ENCODE measurements at regions not wholly inside any gene's neighbourhood (a gene's known extent, or its start where the extent isn't known, plus 50 kb on each side); places are given as distances from the start of the nearest gene placed in this dataset.
"Not testable (repeated sequence)": the region's sequence is repeated elsewhere in the genome, so short reads cannot be mapped to it uniquely, and the experiment has no call there.

DNA sequence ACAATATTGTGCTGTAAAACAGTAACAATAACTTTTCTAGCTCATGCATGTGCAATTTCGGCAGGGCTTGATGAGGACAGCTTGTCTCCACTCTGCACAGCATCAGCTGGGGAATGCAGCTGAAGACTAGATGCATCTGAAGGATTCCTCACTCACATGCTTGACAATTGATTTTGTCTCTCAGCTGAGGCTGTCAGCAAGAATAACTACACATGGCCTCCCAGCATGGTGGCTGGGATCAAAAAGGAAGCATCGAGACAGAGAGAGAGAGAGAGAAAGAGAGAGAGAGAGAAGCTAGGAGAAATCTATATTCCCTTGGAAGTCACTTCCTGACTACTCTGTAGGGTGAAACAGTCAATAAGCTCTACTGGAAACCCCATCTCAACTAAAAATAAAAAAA is 487.1 kb downstream of the PLOD2 start:
- Histone ChIP-seq H3K27me3 (no peaks in the 10 kb centered on the region), H3K4me1 (no peaks in the 10 kb centered on the region), H3K9me3 (no peaks in the 10 kb centered on the region), H3K36me3 (no peaks in the 10 kb centered on the region), H3K4me3 (no peak overlapping the region), H3K27ac (no peak overlapping the region)
- TF ChIP-seq, protein P1, sequence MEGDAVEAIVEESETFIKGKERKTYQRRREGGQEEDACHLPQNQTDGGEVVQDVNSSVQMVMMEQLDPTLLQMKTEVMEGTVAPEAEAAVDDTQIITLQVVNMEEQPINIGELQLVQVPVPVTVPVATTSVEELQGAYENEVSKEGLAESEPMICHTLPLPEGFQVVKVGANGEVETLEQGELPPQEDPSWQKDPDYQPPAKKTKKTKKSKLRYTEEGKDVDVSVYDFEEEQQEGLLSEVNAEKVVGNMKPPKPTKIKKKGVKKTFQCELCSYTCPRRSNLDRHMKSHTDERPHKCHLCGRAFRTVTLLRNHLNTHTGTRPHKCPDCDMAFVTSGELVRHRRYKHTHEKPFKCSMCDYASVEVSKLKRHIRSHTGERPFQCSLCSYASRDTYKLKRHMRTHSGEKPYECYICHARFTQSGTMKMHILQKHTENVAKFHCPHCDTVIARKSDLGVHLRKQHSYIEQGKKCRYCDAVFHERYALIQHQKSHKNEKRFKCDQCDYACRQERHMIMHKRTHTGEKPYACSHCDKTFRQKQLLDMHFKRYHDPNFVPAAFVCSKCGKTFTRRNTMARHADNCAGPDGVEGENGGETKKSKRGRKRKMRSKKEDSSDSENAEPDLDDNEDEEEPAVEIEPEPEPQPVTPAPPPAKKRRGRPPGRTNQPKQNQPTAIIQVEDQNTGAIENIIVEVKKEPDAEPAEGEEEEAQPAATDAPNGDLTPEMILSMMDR (IDR thresholded peaks at IDR 0.05), result no peak
- intact Hi-C loops (cut with DNase I), result no loop called here
- ATAC-seq (no peak), DNase-seq (no peak)

DNA sequence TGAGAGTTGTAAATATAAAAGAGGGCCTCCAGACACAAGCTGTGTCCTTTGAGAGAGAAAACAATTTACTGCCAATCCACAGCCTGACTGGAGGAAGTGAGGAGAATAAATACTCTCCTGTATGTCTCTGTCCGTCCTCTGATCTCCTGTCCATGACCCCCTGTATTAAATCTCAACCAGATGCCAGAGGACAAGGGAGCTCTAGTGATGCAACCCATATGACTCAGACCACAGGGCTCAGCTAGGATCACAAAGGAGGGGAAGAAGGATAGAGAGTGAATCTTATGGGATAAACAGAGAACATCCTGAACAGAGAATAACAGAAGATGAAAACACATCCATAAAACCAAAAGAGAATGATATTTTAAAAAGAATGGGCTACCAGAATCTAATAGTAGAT is 482.6 kb downstream of the PLOD2 start:
- ATAC-seq (no peak), DNase-seq (no peak)
- Histone ChIP-seq H3K4me1 (no peaks in the 10 kb centered on the region), H3K27me3 (no peaks in the 10 kb centered on the region), H3K36me3 (no peaks in the 10 kb centered on the region), H3K27ac (no peak overlapping the region), H3K9me3 (no peaks in the 10 kb centered on the region), H3K4me3 (no peak overlapping the region)
- intact Hi-C loops (cut with DNase I), result no loop called here
- TF ChIP-seq, protein P1 (IDR thresholded peaks at IDR 0.05), result no peak

DNA sequence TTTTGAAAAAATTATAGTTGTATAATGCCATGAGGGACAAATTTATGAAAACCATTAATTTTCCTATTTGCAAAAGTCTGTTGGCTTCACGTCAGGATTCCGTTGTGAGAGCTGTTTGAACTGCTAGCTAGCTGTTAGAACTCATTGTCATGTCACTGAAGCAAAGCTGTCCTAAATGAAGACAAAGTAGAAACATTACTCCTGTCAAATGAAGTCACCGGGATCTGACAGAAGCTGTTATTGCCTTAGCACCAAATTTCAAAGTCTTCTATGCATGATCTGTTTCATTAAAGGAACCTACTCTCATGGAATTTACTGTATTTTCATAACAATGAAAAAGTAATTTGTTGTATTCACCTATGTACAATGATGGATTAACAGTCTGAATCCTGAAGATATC is 479.8 kb downstream of the PLOD2 start:
- no peak overlapping the region for H3K27ac ChIP-seq
- intact Hi-C loops (cut with DNase I), result no loop called here
- H3K9me3 ChIP-seq, result no peaks in the 10 kb centered on the region
- no peaks in the 10 kb centered on the region for H3K36me3 ChIP-seq
- ATAC-seq, result no peak
- DNase-seq, result no peak
- TF ChIP-seq, protein P1 (IDR thresholded peaks at IDR 0.05), result no peak
- no peak overlapping the region for H3K4me3 ChIP-seq
- no peaks in the 10 kb centered on the region for H3K4me1 ChIP-seq
- no peaks in the 10 kb centered on the region for H3K27me3 ChIP-seq

DNA sequence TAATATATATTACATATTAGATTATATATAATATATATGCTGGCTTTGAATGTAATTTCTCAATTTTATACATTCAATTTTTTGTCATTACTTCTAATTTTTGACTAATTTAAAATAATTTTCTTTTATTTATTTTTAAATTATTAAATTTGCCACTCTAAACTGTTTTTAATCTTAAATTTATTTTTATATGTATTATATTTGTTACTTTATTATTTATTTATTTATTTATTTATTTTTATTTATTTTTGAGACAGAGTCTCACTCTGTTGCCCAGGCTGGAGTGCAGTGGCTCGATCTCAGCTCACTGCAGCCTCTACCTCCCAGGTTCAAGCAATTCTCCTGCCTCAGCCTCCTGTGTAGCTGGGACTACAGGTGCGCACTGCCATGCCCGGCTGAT is 473.0 kb downstream of the PLOD2 start:
- H3K27me3 ChIP-seq; H3K4me3 ChIP-seq; intact Hi-C loops (cut with DNase I); DNase-seq; ATAC-seq; H3K9me3 ChIP-seq; H3K4me1 ChIP-seq; H3K36me3 ChIP-seq; H3K27ac ChIP-seq: not testable (repeated sequence)

DNA sequence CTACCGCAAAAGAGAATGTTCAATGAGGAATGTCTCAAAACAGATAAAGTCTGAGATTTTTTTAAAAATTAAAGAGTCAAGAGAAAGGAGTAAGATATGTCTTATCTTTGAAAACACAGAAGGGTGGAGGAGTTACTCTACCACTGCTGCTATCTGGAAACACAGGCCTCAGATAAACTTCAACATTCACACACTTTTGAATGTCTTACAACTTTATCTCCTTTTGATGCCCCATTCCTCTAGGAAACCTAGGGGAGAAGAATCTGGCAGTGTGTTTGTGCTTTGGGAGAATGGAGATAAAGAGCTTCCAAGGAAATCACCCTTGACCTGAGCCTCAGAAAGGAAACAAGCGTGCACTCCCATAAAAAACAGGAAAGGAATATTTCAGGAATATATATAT is 468.2 kb downstream of the PLOD2 start:
- H3K36me3 ChIP-seq, result no peaks in the 10 kb centered on the region
- TF ChIP-seq, protein P1 (IDR thresholded peaks at IDR 0.05), result no peak
- no peak overlapping the region for H3K27ac ChIP-seq
- H3K9me3 ChIP-seq, result no peaks in the 10 kb centered on the region
- no peak for ATAC-seq
- intact Hi-C loops (cut with DNase I), result no loop called here
- H3K4me1 ChIP-seq, result no peaks in the 10 kb centered on the region
- no peak for DNase-seq
- H3K4me3 ChIP-seq, result no peak overlapping the region
- H3K27me3 ChIP-seq, result no peaks in the 10 kb centered on the region

DNA sequence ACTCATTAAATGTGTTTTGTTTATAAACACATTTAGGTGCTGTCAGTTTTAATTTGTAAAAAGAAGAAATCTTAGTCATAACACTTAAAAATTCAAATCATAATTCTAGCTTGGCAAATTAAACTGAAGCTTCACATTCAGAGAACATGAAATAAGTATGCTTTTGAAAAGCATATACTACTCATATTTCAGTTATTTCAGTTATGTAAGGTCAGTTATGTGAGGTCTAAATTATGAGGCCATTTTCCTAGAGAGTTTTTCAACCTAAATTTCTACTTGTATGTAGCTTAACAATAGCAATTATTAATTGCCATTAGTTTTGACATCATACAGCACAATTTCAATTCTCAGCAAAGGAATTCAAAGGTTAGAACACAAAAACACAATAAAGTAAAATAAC is 465.0 kb downstream of the PLOD2 start:
- no peak overlapping the region for H3K4me3 ChIP-seq
- H3K36me3 ChIP-seq, result no peaks in the 10 kb centered on the region
- no peak overlapping the region for H3K27ac ChIP-seq
- no peaks in the 10 kb centered on the region for H3K4me1 ChIP-seq
- TF ChIP-seq, protein P1 (IDR thresholded peaks at IDR 0.05), result no peak
- H3K27me3 ChIP-seq, result no peaks in the 10 kb centered on the region
- intact Hi-C loops (cut with DNase I), result no loop called here
- DNase-seq (no peak), ATAC-seq (no peak)
- H3K9me3 ChIP-seq, result no peaks in the 10 kb centered on the region

Measured in left lung (tissue), 4 donors.